ENCODE measurements at regions not wholly inside any gene's neighbourhood (a gene's known extent, or its start where the extent isn't known, plus 50 kb on each side); places are given as distances from the start of the nearest gene placed in this dataset.
A peak's percentile ranks its signal among the peaks of the same experiment; 100 is the strongest.

GRCh38 chr12:107225635-107226034 is 132.3 kb upstream of the CRY1 start:
- H3K4ac ChIP-seq (replicated peaks; ENCODE audit: insufficient read length, low read depth, low read length): no peak overlapping the region
- no peak overlapping the region; the same call in 1 of the 2 replicates for H4K8ac ChIP-seq (ENCODE audit: extremely low read depth, insufficient read depth, low read length)
- H3K4me2 ChIP-seq (ENCODE audit: insufficient read depth in 1 of 2, low read depth in 2 of 2, low read length in 2 of 2): peak overlapping the region; percentile 7 to 24; a peak in 2 of 4 replicates
- no peak overlapping the region; the same call in 1 of the 2 replicates for H2BK15ac ChIP-seq (ENCODE audit: low read length)
- no peak overlapping the region for H3K14ac ChIP-seq (ENCODE audit: insufficient read length)
- POLR2A ChIA-PET (ENCODE audit: partially characterized antibody): interaction anchor here (0.9 kb wide), 1 partner anchor 32 kb away, joined by 4 read pairs; no protein-coding TSS in a partner anchor
- no peaks in the 10 kb centered on the region for H3K23me2 ChIP-seq (ENCODE audit: low read depth, low read length)
- H3K79me1 ChIP-seq (ENCODE audit: low read depth, low read length): no peaks in the 10 kb centered on the region
- H2BK120ac ChIP-seq (replicated peaks; ENCODE audit: low read depth, low read length): no peak overlapping the region
- no peaks in the 10 kb centered on the region for H3K27me3 ChIP-seq (replicated peaks in 1 of 4; ENCODE audit: control insufficient read depth in 3 of 4, extremely low read depth in 1 of 4, insufficient read depth in 3 of 4, low read length in 3 of 4)
- no peaks in the 10 kb centered on the region for H3K9me3 ChIP-seq (ENCODE audit: insufficient read depth in 2 of 2, low read depth in 1 of 2, low read length in 1 of 2)
- no peak for FAIRE-seq
- no peak overlapping the region for H3K4me3 ChIP-seq (ENCODE audit: extremely low read depth in 1 of 4, insufficient read depth in 2 of 4, low read depth in 3 of 4, low read length in 4 of 4)
- H2BK20ac ChIP-seq (ENCODE audit: low read length): peak overlapping the region; percentile 77; the same call in 1 of the 2 replicates
- H3K9ac ChIP-seq (replicated peaks in 1 of 4; ENCODE audit: extremely low read depth in 1 of 4, low read depth in 3 of 4, low read length in 3 of 4): no peak overlapping the region
- no peak overlapping the region; the same call in 1 of the 2 replicates for H2AK5ac ChIP-seq (ENCODE audit: low read depth, low read length)
- H3K56ac ChIP-seq (replicated peaks; ENCODE audit: insufficient read length, low read depth, low read length): no peak overlapping the region
- no peaks in the 10 kb centered on the region for H3K36me3 ChIP-seq (ENCODE audit: control insufficient read depth in 2 of 4, insufficient read depth in 4 of 4, low read length in 3 of 4)
- H4K20me1 ChIP-seq (replicated peaks in 1 of 2; ENCODE audit: control insufficient read depth in 1 of 2, insufficient read depth in 2 of 2, low read length in 2 of 2): no peaks in the 10 kb centered on the region
- no peak overlapping the region; the same call in 1 of the 2 replicates for H3K18ac ChIP-seq (ENCODE audit: extremely low read depth, low read length)
- CTCF ChIA-PET (ENCODE audit: partially characterized antibody): interaction anchor here (0.6 to 2.3 kb wide), 4 partner anchors 13 to 829 kb away, joined by 3 to 6 read pairs (median 4); no protein-coding TSS in a partner anchor
- no peak overlapping the region for H3K27ac ChIP-seq (ENCODE audit: low read depth, low read length)
- H2AFZ ChIP-seq (ENCODE audit: low read length): peak overlapping the region; percentile 94
- H4K91ac ChIP-seq (replicated peaks; ENCODE audit: insufficient read length, low read length): no peak overlapping the region
- no peak overlapping the region for H4K5ac ChIP-seq (ENCODE audit: insufficient read length, low read depth, low read length)
- peaks cover 0 to 11% (median 5%) of the 10 kb centered on the region in 4 experiments; a peak in 4 of 7 replicates for H3K4me1 ChIP-seq (replicated peaks in 1 of 4; ENCODE audit: control insufficient read depth in 3 of 4, insufficient read depth in 4 of 4, low read length in 3 of 4)
- no peak overlapping the region for H2BK5ac ChIP-seq (ENCODE audit: low read depth, low read length)
- peak; percentile 15 to 60 for DNase-seq (ENCODE audit: low read depth in 1 of 2, low spot score in 2 of 2)
- 67% methylated on average over 6 of the region's 6 CpGs; no CpG with 5 or more reads in 1 of the 2 experiments for WGBS, 2 experiments (ENCODE audit: extremely low coverage in 1 of 2, insufficient coverage in 1 of 2, insufficient read length in 1 of 2, insufficient replicate concordance in 2 of 2, low coverage in 1 of 2, low lambda C conversion rate in 2 of 2, missing lambda C conversion rate in 1 of 2)
- peak; percentile 26; the same call in 1 of the 2 replicates for TF ChIP-seq SP1 (IDR thresholded peaks at IDR 0.05; ENCODE audit: low read depth, low read length)
- peak in 1 of 2 experiments; percentile 45; a peak in 1 of 3 replicates for TF ChIP-seq EP300 (IDR thresholded peaks at IDR 0.05; ENCODE audit: borderline replicate concordance in 1 of 2, low read depth in 2 of 2, low read length in 2 of 2)
- peak; percentile 45; the same call in 1 of the 2 replicates for TF ChIP-seq CHD2 (IDR thresholded peaks at IDR 0.05; ENCODE audit: low read length)
- TF ChIP-seq KDM1A (IDR thresholded peaks at IDR 0.05; ENCODE audit: borderline replicate concordance, low read length): 0 out of 2 replicates have a peak, but pooled peaks have one; percentile 27
- no peak for TF ChIP-seq E2F6 (IDR thresholded peaks at IDR 0.05)
- no peak for TF ChIP-seq POLR2AphosphoS5 (IDR thresholded peaks at IDR 0.05; ENCODE audit: low read depth, low read length)
- TF ChIP-seq EGR1 (IDR thresholded peaks at IDR 0.05; ENCODE audit: borderline replicate concordance, low read depth, low read length): peak; percentile 44; the same call in 1 of the 2 replicates
- H3K23ac ChIP-seq (ENCODE audit: insufficient read length): no peak overlapping the region
- H2BK12ac ChIP-seq (ENCODE audit: low read depth, low read length): no peak overlapping the region
- no peaks in the 10 kb centered on the region for H3K79me2 ChIP-seq (ENCODE audit: control insufficient read depth in 1 of 2, insufficient read depth in 2 of 2, low read length in 2 of 2)

All from H1 (cell line).